PC-3 (cell line): ENCODE measurements at regions not wholly inside any gene's neighbourhood (a gene's known extent, or its start where the extent isn't known, plus 50 kb on each side); places are given as distances from the start of the nearest gene placed in this dataset.

Experiments used
- ATAC-seq: fragments of 200-7000 bp; cut with Tn5 transposase; 2 replicates; pipeline ENCODE4 v1.9.1; 2020; ENCODE audit warnings: mild to moderate bottlenecking, moderate library complexity
- BruUV-seq: library from RNA; stranded (reverse); fragments of 400-500 nt; replicated peaks from 2 replicates; lab custom pipeline; 2021; lab: Mats Ljungman, UMichigan
- CTCF ChIA-PET: fragments of 300-600 bp; sonication (Branson Sonifier 250); formaldehyde crosslinking; loops from one replicate; lab custom pipeline; 2022; ENCODE audit warnings: antibody characterized with exemption; lab: Charles Lee
- POLR2A ChIA-PET: fragments of 300-600 bp; sonication (Branson Sonifier 250); formaldehyde crosslinking; loops from one replicate; lab custom pipeline; 2022; ENCODE audit warnings: antibody characterized with exemption; ENCODE audit not compliant: unreplicated experiment; lab: Charles Lee
- DNase-seq: peaks from one replicate; pipeline ENCODE4 v3.0.0-alpha.2; 2015
- H2AFZ ChIP-seq: fragments of 300-600 bp; sonication (generic); 2 replicates; pipeline ENCODE4 v1.6.0; 2016; ENCODE audit warnings: antibody characterized with exemption, low read length
- H3F3A ChIP-seq: fragments of 300-600 bp; sonication (generic); one replicate; pipeline ENCODE4 v1.6.0; 2017; ENCODE audit warnings: antibody characterized with exemption, low read length, control low read depth, mild to moderate bottlenecking; ENCODE audit not compliant: unreplicated experiment
- H3K27ac ChIP-seq: fragments of 300-600 bp; sonication (generic); 2 replicates; pipeline ENCODE4 v1.5.1; 2016; ENCODE audit warnings: mild to moderate bottlenecking, low read length
- H3K27me3 ChIP-seq: fragments of 300-600 bp; sonication (generic); 2 replicates; pipeline ENCODE4 v1.6.1; 2016; ENCODE audit warnings: low read length, mixed read lengths
- H3K36me3 ChIP-seq: fragments of 300-600 bp; sonication (generic); 2 replicates; pipeline ENCODE4 v1.6.1; 2016; ENCODE audit warnings: low read depth, mixed run types, low read length, mixed read lengths
- H3K4me1 ChIP-seq: fragments of 300-600 bp; sonication (generic); 2 replicates; pipeline ENCODE4 v1.5.1; 2016; ENCODE audit warnings: low read length; ENCODE audit not compliant: insufficient read depth
- H3K4me2 ChIP-seq: fragments of 300-600 bp; sonication (generic); 2 replicates; pipeline ENCODE4 v1.6.0; 2016; ENCODE audit warnings: low read length
- H3K4me3 ChIP-seq: fragments of 300-600 bp; sonication (generic); 2 replicates; pipeline ENCODE4 v1.5.1; 2016; ENCODE audit warnings: mild to moderate bottlenecking, low read length, mixed read lengths
- H3K79me2 ChIP-seq: fragments of 300-600 bp; sonication (generic); 2 replicates; pipeline ENCODE4 v1.6.1; 2017; ENCODE audit warnings: low read length, mixed read lengths
- H3K9ac ChIP-seq: fragments of 300-600 bp; sonication (generic); 2 replicates; pipeline ENCODE4 v1.6.0; 2016; ENCODE audit warnings: mild to moderate bottlenecking, low read length
- H3K9me2 ChIP-seq: fragments of 300-600 bp; sonication (generic); replicated peaks from 2 replicates; pipeline ENCODE4 v1.6.1; 2016; ENCODE audit warnings: mixed run types, low read length, mixed read lengths
- H3K9me3 ChIP-seq: fragments of 300-600 bp; sonication (generic); 2 replicates; pipeline ENCODE4 v1.6.1; 2016; ENCODE audit warnings: low read length, mixed read lengths
- H4K20me1 ChIP-seq: fragments of 300-600 bp; sonication (generic); 2 replicates; pipeline ENCODE4 v1.6.1; 2016; ENCODE audit warnings: low read length, mixed read lengths
- EZH2 ChIP-seq: fragments of 300-600 bp; sonication (generic); IDR thresholded peaks from one replicate; pipeline ENCODE4 v1.6.1; 2017; ENCODE audit warnings: antibody characterized with exemption, mild to moderate bottlenecking, low read length; ENCODE audit not compliant: unreplicated experiment
- EZH2phosphoT487 ChIP-seq: fragments of 300-600 bp; sonication (generic); IDR thresholded peaks from 2 replicates; pipeline ENCODE4 v1.6.1; 2018; ENCODE audit warnings: mild to moderate bottlenecking, antibody characterized with exemption, low read length, borderline replicate concordance
- intact Hi-C: fragments of 100-400 bp; cut with micrococcal nuclease; formaldehyde crosslinking; loops from 2 replicates; pipeline ENCODE4 v1.9.0; 2023
- TF ChIP-seq, protein P1 (sequence below): fragments of 300-600 bp; sonication (generic); conservative IDR thresholded peaks from 2 replicates; pipeline ENCODE4 v1.5.1; 2017; ENCODE audit warnings: antibody characterized with exemption, low read depth, mild to moderate bottlenecking, low read length

DNA sequence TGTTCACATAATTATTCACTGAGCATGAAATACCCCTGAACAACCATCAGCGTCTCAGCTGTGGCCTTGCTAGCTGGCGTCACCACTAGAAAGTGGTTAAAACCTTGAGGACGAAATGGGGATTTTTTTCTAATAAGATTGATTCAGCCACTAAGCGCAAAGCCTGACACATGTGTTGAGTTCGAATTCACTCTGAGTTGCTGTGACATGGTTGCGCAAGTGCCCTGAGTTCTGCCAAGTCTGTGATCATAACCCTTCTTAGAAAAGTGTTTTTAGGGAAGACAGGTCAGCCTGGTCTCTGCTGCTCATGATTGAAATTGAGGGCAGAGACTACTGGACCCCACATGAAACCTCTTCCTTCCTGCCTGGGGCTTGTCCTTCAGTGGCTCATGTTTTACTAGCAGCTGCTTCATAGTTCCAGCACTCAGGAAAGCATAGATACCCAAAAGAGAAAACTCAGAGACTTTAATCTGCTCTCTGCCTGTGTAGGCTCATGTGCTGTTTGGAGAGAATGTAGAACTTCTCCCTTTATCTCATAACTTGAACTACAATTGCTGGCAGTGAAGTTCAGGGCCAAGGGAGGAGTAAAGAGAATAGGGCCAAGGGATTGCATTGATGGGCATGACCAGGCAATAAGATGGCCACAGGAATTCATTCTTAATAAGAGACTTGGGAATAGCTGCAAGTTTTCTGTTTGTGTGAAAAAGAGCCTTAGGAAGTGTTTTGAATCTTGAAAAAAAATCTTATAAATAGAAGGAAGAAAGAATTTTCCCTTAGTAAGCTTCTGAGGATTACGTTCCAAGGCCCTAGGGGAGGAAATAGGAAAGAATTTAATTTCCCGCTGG is 66.8 kb upstream of the CXCL14 start:
- no peak overlapping the region for H3K4me2 ChIP-seq
- ATAC-seq: no peak
- ChIA-PET POLR2A (no interaction called here), CTCF (no interaction called here)
- H4K20me1 ChIP-seq: no peaks in the 10 kb centered on the region
- H3K4me1 ChIP-seq: no peaks in the 10 kb centered on the region
- no peaks in the 10 kb centered on the region for H3K9me3 ChIP-seq
- H2AFZ ChIP-seq: no peak overlapping the region
- no TSS peak for BruUV-seq
- H3K9me2 ChIP-seq: no peaks in the 10 kb centered on the region
- no peak for DNase-seq
- no peaks in the 10 kb centered on the region for H3F3A ChIP-seq
- no peak overlapping the region for H3K27ac ChIP-seq
- intact Hi-C loops: no loop called here
- H3K27me3 ChIP-seq: peaks cover 15% of the 10 kb centered on the region; the same call in 1 of the 2 replicates
- H3K4me3 ChIP-seq: no peak overlapping the region
- TF ChIP-seq EZH2: no peak
- TF ChIP-seq EZH2phosphoT487: no peak
- TF ChIP-seq, protein P1, sequence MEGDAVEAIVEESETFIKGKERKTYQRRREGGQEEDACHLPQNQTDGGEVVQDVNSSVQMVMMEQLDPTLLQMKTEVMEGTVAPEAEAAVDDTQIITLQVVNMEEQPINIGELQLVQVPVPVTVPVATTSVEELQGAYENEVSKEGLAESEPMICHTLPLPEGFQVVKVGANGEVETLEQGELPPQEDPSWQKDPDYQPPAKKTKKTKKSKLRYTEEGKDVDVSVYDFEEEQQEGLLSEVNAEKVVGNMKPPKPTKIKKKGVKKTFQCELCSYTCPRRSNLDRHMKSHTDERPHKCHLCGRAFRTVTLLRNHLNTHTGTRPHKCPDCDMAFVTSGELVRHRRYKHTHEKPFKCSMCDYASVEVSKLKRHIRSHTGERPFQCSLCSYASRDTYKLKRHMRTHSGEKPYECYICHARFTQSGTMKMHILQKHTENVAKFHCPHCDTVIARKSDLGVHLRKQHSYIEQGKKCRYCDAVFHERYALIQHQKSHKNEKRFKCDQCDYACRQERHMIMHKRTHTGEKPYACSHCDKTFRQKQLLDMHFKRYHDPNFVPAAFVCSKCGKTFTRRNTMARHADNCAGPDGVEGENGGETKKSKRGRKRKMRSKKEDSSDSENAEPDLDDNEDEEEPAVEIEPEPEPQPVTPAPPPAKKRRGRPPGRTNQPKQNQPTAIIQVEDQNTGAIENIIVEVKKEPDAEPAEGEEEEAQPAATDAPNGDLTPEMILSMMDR: no peak
- no peaks in the 10 kb centered on the region for H3K79me2 ChIP-seq
- H3K9ac ChIP-seq: no peak overlapping the region
- H3K36me3 ChIP-seq: no peaks in the 10 kb centered on the region

DNA sequence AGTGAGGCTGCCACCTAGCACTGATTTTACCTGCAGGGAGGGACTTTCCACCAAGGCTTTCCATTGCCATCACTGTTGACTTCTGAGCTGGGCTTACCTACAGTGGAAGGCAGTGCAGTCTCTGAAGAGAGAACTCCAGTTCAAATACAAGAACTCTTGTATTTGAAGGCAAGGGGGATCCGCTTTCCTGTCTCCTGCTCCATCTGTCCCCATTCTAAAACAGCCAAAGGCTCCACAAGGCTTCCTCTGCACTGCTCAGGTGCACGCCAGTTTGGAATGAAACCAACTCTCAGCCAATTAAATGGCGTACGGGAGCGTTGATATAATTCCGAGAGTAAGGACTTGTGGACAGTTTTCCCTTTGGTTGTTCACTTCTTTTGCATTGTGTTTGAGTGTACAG is 66.0 kb upstream of the CXCL14 start:
- no peak overlapping the region for H3K4me2 ChIP-seq
- intact Hi-C loops: no loop called here
- H3K9me3 ChIP-seq: no peaks in the 10 kb centered on the region
- CTCF ChIA-PET: no interaction called here
- no TSS peak for BruUV-seq
- H2AFZ ChIP-seq: no peak overlapping the region
- no peaks in the 10 kb centered on the region for H4K20me1 ChIP-seq
- no peak for DNase-seq
- no peaks in the 10 kb centered on the region for H3K4me1 ChIP-seq
- POLR2A ChIA-PET: no interaction called here
- TF ChIP-seq EZH2: no peak
- TF ChIP-seq EZH2phosphoT487: no peak
- TF ChIP-seq, protein P1: no peak
- no peak for ATAC-seq
- no peak overlapping the region for H3K9ac ChIP-seq
- no peak overlapping the region for H3K27ac ChIP-seq
- no peaks in the 10 kb centered on the region for H3K9me2 ChIP-seq
- no peaks in the 10 kb centered on the region for H3K79me2 ChIP-seq
- H3K36me3 ChIP-seq: no peaks in the 10 kb centered on the region
- H3F3A ChIP-seq: no peaks in the 10 kb centered on the region
- H3K27me3 ChIP-seq: peaks cover 15% of the 10 kb centered on the region; the same call in 1 of the 2 replicates
- no peak overlapping the region for H3K4me3 ChIP-seq
